Prostate gland (tissue), 2 donors: ENCODE measurements at regions not wholly inside any gene's neighbourhood (a gene's known extent, or its start where the extent isn't known, plus 50 kb on each side); places are given as distances from the start of the nearest gene placed in this dataset.

Source experiments
- DNase-seq: peaks from one replicate; pipeline ENCODE4 v3.0.0-alpha.2; 2019; ENCODE audit warnings: low spot score
- H3K27ac ChIP-seq, 2 donors: fragments of 200-600 bp; sonication (generic); 2 replicates each; pipeline ENCODE4 v1.5.1; 2017 to 2019
- H3K27me3 ChIP-seq: fragments of 200-600 bp; sonication (generic); replicated peaks from 2 replicates; pipeline ENCODE4 v1.5.1; 2019; ENCODE audit not compliant: insufficient read depth
- H3K36me3 ChIP-seq, 2 donors: fragments of 200-600 bp; sonication (generic); 1 replicate in 1 of 2; 2 replicates in 1 of 2; pipeline versions ENCODE4 v1.5.1 to v1.8.1; 2017 to 2019
- H3K4me1 ChIP-seq: fragments of 200-600 bp; sonication (generic); replicated peaks from 2 replicates; pipeline ENCODE4 v1.5.1; 2019
- H3K4me3 ChIP-seq, 2 donors: fragments of 200-600 bp; sonication (generic); 2 replicates each; pipeline ENCODE4 v1.5.1; 2017 to 2019
- H3K9me3 ChIP-seq: fragments of 200-600 bp; sonication (generic); 2 replicates; pipeline ENCODE4 v1.5.1; 2017
- POLR2A ChIP-seq: fragments of 450-650 bp; IDR thresholded peaks from one replicate; pipeline ENCODE4 v1.6.1; 2016; ENCODE audit warnings: antibody characterized with exemption, mild to moderate bottlenecking
- POLR2AphosphoS5 ChIP-seq: sonication (generic); formaldehyde crosslinking; IDR thresholded peaks from one replicate; pipeline ENCODE4 v1.6.1; 2017; ENCODE audit warnings: antibody characterized with exemption
- WGBS: methylation state at CpG from one replicate; pipeline ENCODE4 v1.1.5; 2018; 5-methylcytosine and 5-hydroxymethylcytosine counted together
- intact Hi-C: fragments of 100-400 bp; cut with DNase I; formaldehyde crosslinking; loops from one replicate; pipeline ENCODE4 v1.14.2; 2022
- TF ChIP-seq, protein P1 (sequence below), 4 experiments: fragments of 200-600 bp in 2 of 4; fragments of 450-650 bp in 2 of 4; sonication (generic) in 2 of 4; IDR thresholded peaks; 1 replicate in 3 of 4; 2 replicates in 1 of 4; pipeline ENCODE4 v1.5.1; 2016 to 2019; ENCODE audit warnings: antibody characterized with exemption in 4 of 4, mild to moderate bottlenecking in 2 of 4, moderate library complexity in 2 of 4

DNA sequence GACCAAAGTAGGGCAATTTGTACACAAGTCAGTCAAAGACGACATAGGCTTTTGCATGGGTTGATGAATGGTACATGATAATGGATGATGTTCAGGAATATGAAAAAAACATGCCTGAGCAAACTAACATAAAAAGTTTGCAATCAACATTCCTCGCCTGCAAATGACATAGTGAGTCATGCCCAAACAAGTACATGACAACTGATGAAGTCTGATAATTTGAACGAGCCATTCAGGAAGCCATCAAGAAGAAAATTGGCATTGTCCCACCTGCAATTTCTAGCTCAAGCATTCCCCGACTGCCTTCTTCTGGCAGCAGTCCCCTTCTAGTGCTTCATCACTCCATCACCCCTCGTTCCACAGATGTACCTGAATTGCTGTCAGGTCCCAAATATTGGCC lies 118.4 kb upstream of the NR5A2 start:
- no peaks in the 10 kb centered on the region for H3K4me1 ChIP-seq
- H3K36me3 ChIP-seq = no peaks in the 10 kb centered on the region
- H3K9me3 ChIP-seq = no peaks in the 10 kb centered on the region
- TF ChIP-seq POLR2A (no peak), POLR2AphosphoS5 (no peak)
- TF ChIP-seq, protein P1, sequence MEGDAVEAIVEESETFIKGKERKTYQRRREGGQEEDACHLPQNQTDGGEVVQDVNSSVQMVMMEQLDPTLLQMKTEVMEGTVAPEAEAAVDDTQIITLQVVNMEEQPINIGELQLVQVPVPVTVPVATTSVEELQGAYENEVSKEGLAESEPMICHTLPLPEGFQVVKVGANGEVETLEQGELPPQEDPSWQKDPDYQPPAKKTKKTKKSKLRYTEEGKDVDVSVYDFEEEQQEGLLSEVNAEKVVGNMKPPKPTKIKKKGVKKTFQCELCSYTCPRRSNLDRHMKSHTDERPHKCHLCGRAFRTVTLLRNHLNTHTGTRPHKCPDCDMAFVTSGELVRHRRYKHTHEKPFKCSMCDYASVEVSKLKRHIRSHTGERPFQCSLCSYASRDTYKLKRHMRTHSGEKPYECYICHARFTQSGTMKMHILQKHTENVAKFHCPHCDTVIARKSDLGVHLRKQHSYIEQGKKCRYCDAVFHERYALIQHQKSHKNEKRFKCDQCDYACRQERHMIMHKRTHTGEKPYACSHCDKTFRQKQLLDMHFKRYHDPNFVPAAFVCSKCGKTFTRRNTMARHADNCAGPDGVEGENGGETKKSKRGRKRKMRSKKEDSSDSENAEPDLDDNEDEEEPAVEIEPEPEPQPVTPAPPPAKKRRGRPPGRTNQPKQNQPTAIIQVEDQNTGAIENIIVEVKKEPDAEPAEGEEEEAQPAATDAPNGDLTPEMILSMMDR (IDR thresholded peaks at IDR 0.05) = no peak
- intact Hi-C loops = no loop called here
- H3K27me3 ChIP-seq = no peaks in the 10 kb centered on the region
- H3K4me3 ChIP-seq = no peak overlapping the region
- no peak overlapping the region for H3K27ac ChIP-seq
- WGBS = 30% methylated on average over 5 of the region's 5 CpGs
- no peak for DNase-seq

DNA sequence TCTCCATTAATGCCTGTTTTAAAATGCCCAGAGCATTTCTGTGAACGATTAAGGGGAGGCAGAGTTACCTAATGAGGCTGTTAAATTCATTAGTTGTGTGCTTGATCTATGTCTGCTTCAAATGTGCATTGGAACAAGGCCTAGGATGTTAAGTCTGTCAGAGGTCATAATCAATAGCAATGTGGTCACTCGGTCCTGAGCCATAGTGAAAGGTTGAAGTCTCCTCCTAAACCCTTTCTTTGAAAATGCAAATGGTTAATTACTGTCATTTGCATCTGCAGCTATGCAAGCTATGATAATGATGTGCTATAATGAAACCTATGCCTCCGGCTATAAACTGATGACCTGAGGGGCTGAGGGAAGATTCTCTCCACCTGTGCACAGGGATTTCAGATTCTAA lies 114.2 kb upstream of the NR5A2 start:
- Histone ChIP-seq H3K9me3 (no peaks in the 10 kb centered on the region), H3K27me3 (no peaks in the 10 kb centered on the region), H3K4me1 (no peaks in the 10 kb centered on the region), H3K4me3 (no peak overlapping the region), H3K27ac (no peak overlapping the region), H3K36me3 (no peaks in the 10 kb centered on the region)
- intact Hi-C loops = no loop called here
- TF ChIP-seq POLR2A (no peak), POLR2AphosphoS5 (no peak)
- TF ChIP-seq, protein P1 (IDR thresholded peaks at IDR 0.05) = no peak
- no peak for DNase-seq
- 43% methylated on average over 3 of the region's 3 CpGs for WGBS

DNA sequence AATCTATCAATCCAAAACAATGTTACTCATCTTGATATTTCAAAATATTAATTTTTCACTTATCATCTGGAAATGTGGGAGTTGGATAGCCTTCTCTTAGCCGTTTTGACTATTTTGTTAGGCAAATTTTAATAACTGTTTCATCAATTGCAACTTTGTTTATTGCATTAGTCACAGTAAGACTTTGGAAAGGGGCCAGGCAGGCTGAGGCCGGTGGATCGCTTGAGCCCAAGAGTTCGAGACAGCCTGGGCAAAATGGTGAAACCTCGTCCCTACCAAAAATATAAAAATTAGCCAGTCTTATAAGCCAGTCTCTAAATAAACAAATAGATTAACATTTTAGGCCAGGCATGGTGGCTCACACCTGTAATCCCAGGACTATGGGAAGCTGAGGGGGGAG lies 113.0 kb upstream of the NR5A2 start:
- Histone ChIP-seq H3K4me1 (no peaks in the 10 kb centered on the region), H3K9me3 (no peaks in the 10 kb centered on the region), H3K36me3 (no peaks in the 10 kb centered on the region), H3K27ac (no peak overlapping the region), H3K4me3 (no peak overlapping the region), H3K27me3 (no peaks in the 10 kb centered on the region)
- TF ChIP-seq POLR2AphosphoS5 (no peak), POLR2A (no peak)
- TF ChIP-seq, protein P1 (IDR thresholded peaks at IDR 0.05) = no peak
- no peak for DNase-seq
- intact Hi-C loops = no loop called here
- 81% methylated on average over 5 of the region's 5 CpGs for WGBS

DNA sequence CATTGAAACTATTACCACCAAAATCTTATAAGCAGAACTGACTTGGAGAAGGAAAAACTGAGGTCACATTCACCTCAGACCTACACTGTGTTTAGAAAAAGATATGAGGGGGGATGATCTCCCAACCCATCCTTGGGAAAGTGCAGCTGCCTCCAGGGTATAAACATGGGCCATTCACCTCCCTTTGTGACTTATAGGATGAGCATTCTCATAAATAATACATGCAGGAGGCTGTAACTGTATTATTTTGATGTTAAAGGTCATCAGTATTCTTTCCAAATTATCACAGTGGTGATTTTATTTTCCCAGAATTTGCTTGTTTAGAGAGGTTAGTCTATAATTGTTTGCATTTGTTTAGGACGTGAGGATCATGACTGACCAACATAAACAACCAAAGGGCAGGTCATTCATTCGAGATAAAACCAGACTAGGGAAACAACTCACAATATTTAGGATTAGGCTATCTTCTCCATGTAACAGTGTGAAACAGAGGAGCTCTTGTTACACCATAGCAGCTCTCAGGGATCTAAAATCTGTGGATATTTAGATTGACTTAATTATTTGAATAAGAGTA lies 109.2 kb upstream of the NR5A2 start:
- no peak for DNase-seq
- TF ChIP-seq POLR2AphosphoS5 = no peak
- TF ChIP-seq POLR2A = no peak
- TF ChIP-seq, protein P1 (IDR thresholded peaks at IDR 0.05) = no peak
- Histone ChIP-seq H3K36me3 (no peaks in the 10 kb centered on the region), H3K27me3 (no peaks in the 10 kb centered on the region), H3K4me1 (no peaks in the 10 kb centered on the region), H3K9me3 (no peaks in the 10 kb centered on the region), H3K27ac (no peak overlapping the region), H3K4me3 (no peak overlapping the region)
- WGBS = 47% methylated on average over 2 of the region's 2 CpGs
- intact Hi-C loops = no loop called here

DNA sequence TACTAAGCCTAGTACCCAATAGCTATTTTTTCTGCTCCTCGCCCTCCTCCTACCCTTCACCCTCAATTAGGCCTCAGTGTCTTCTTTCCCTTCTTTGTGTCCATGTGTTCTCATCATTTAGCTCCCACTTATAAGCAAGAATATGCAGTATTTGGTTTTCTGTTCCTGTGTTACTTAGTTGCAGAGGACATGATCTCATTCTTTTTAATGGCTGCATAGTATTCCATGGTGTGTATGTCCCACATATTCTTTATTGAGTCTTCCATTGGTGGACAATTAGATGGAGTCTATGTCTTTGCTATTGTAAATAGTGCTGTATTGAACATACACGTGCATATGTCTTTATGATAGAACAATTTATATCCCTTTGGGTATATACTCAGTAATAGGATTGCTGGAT lies 106.9 kb upstream of the NR5A2 start:
- Histone ChIP-seq H3K9me3 (no peaks in the 10 kb centered on the region), H3K4me3 (no peak overlapping the region), H3K27ac (no peak overlapping the region), H3K27me3 (no peaks in the 10 kb centered on the region), H3K36me3 (no peaks in the 10 kb centered on the region), H3K4me1 (no peaks in the 10 kb centered on the region)
- no peak for DNase-seq
- intact Hi-C loops = no loop called here
- 87% methylated on average over 2 of the region's 2 CpGs for WGBS
- no peak for TF ChIP-seq POLR2A
- TF ChIP-seq, protein P1 (IDR thresholded peaks at IDR 0.05) = no peak
